ENCODE measurements at regions not wholly inside any gene's neighbourhood (a gene's known extent, or its start where the extent isn't known, plus 50 kb on each side); places are given as distances from the start of the nearest gene placed in this dataset.

DNA sequence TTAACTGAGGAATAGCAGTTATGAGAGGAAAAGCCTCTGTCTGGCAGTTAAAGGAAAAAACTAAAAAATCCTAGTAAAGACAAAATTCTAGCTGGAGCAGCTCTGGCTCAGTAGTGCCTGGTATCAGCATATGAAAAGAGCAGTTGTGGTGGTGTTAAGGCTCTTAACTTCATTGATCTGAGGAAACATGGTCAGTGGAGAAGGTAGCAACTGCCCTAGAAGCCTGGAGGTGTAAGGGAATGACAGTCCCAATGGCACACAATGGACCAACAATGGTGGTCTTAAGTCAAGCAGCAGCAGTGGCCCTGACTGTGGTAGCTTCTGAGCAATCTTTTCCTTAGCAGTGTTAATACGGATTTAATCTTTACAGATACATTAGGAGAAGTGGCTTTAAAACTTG lies 189.6 kb upstream of the POF1B start:
- POLR2A ChIA-PET = no interaction called here
- Histone ChIP-seq H3K4me3 (ENCODE audit: low read depth, low read length) (no peak overlapping the region), H3K4me1 (ENCODE audit: control insufficient read depth, insufficient read depth, low read length) (no peaks in the 10 kb centered on the region), H3K9me3 (ENCODE audit: control insufficient read depth, insufficient read depth, low read depth, low read length) (no peaks in the 10 kb centered on the region), H3K36me3 (ENCODE audit: control insufficient read depth in 2 of 2, insufficient read depth in 1 of 2, low read length in 2 of 2) (no peaks in the 10 kb centered on the region), H3K27ac (ENCODE audit: extremely low read depth, low read depth, low read length) (no peak overlapping the region)
- TF ChIP-seq ZNF677 (tag by site-specific recombination; IDR thresholded peaks at IDR 0.05) (no peak), HOXC10 (CRISPR knock-in tag; IDR thresholded peaks at IDR 0.05) (no peak), ZNF426 (tag by site-specific recombination; IDR thresholded peaks at IDR 0.05) (no peak), ZNF624 (tag by site-specific recombination; IDR thresholded peaks at IDR 0.05) (no peak), IKZF3 (tag by site-specific recombination; IDR thresholded peaks at IDR 0.05) (no peak), YY2 (tag by site-specific recombination; IDR thresholded peaks at IDR 0.05) (no peak), ZNF830 (tag by site-specific recombination; IDR thresholded peaks at IDR 0.05; ENCODE audit: low read depth) (no peak), SP3 (tag by site-specific recombination; IDR thresholded peaks at IDR 0.05) (no peak), ZEB2 (tag by site-specific recombination; IDR thresholded peaks at IDR 0.05) (no peak)
- TF ChIP-seq, protein P1, sequence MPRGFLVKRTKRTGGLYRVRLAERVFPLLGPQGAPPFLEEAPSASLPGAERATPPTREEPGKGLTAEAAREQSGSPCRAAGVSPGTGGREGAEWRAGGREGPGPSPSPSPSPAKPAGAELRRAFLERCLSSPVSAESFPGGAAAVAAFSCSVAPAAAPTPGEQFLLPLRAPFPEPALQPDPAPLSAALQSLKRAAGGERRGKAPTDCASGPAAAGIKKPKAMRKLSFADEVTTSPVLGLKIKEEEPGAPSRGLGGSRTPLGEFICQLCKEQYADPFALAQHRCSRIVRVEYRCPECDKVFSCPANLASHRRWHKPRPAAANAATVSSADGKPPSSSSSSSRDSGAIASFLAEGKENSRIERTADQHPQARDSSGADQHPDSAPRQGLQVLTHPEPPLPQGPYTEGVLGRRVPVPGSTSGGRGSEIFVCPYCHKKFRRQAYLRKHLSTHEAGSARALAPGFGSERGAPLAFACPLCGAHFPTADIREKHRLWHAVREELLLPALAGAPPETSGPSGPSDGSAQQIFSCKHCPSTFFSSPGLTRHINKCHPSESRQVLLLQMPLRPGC (tag by site-specific recombination; IDR thresholded peaks at IDR 0.05) = no peak
- TF ChIP-seq, protein P2, sequence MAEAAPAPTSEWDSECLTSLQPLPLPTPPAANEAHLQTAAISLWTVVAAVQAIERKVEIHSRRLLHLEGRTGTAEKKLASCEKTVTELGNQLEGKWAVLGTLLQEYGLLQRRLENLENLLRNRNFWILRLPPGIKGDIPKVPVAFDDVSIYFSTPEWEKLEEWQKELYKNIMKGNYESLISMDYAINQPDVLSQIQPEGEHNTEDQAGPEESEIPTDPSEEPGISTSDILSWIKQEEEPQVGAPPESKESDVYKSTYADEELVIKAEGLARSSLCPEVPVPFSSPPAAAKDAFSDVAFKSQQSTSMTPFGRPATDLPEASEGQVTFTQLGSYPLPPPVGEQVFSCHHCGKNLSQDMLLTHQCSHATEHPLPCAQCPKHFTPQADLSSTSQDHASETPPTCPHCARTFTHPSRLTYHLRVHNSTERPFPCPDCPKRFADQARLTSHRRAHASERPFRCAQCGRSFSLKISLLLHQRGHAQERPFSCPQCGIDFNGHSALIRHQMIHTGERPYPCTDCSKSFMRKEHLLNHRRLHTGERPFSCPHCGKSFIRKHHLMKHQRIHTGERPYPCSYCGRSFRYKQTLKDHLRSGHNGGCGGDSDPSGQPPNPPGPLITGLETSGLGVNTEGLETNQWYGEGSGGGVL (tag by site-specific recombination; IDR thresholded peaks at IDR 0.05) = no peak
- CTCF ChIA-PET = no interaction called here

DNA sequence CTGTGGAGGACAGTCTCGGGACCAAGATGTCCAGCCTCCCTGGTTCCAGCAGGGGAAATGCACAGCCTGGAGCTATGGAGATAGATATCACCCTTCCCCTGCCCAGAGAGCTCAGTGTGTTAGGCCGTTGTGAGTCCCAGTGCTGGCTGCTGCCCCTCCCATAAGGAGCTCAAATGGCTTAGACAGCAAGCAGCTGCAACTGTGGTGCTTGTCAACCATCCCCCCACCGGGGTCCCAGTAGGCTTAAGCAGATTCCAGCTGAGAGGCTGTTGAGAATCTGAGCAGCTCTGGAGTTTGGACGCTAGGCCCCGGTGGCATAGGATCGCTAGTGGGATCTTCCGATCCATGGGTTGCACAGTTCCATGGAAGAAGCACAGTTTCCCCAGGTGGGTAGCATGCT lies 181.8 kb upstream of the POF1B start:
- no peak overlapping the region for H3K4me3 ChIP-seq (ENCODE audit: low read depth, low read length)
- no peaks in the 10 kb centered on the region for H3K4me1 ChIP-seq (ENCODE audit: control insufficient read depth, insufficient read depth, low read length)
- TF ChIP-seq GLI4 (tag by site-specific recombination; IDR thresholded peaks at IDR 0.05) (no peak), ZNF19 (tag by site-specific recombination; IDR thresholded peaks at IDR 0.05; ENCODE audit: low read depth) (no peak), ZNF791 (tag by site-specific recombination; IDR thresholded peaks at IDR 0.05) (no peak), ZNF585B (tag by site-specific recombination; IDR thresholded peaks at IDR 0.05) (no peak), ZNF626 (tag by site-specific recombination; IDR thresholded peaks at IDR 0.05) (no peak), ZNF16 (tag by site-specific recombination; IDR thresholded peaks at IDR 0.05; ENCODE audit: low read depth) (no peak), BCL11B (tag by site-specific recombination; IDR thresholded peaks at IDR 0.05; ENCODE audit: low read depth) (no peak), ZBTB1 (tag by site-specific recombination; IDR thresholded peaks at IDR 0.05) (no peak), ZNF324 (tag by site-specific recombination; IDR thresholded peaks at IDR 0.05) (no peak), ZNF560 (tag by site-specific recombination; IDR thresholded peaks at IDR 0.05; ENCODE audit: borderline replicate concordance) (no peak)
- TF ChIP-seq, protein P3, sequence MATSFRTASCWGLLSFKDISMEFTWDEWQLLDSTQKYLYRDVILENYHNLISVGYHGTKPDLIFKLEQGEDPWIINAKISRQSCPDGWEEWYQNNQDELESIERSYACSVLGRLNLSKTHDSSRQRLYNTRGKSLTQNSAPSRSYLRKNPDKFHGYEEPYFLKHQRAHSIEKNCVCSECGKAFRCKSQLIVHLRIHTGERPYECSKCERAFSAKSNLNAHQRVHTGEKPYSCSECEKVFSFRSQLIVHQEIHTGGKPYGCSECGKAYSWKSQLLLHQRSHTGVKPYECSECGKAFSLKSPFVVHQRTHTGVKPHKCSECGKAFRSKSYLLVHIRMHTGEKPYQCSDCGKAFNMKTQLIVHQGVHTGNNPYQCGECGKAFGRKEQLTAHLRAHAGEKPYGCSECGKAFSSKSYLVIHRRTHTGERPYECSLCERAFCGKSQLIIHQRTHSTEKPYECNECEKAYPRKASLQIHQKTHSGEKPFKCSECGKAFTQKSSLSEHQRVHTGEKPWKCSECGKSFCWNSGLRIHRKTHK (tag by site-specific recombination; IDR thresholded peaks at IDR 0.05) = no peak
- TF ChIP-seq, protein P4, sequence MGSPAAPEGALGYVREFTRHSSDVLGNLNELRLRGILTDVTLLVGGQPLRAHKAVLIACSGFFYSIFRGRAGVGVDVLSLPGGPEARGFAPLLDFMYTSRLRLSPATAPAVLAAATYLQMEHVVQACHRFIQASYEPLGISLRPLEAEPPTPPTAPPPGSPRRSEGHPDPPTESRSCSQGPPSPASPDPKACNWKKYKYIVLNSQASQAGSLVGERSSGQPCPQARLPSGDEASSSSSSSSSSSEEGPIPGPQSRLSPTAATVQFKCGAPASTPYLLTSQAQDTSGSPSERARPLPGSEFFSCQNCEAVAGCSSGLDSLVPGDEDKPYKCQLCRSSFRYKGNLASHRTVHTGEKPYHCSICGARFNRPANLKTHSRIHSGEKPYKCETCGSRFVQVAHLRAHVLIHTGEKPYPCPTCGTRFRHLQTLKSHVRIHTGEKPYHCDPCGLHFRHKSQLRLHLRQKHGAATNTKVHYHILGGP (tag by site-specific recombination; IDR thresholded peaks at IDR 0.05) = no peak
- TF ChIP-seq, protein P5, sequence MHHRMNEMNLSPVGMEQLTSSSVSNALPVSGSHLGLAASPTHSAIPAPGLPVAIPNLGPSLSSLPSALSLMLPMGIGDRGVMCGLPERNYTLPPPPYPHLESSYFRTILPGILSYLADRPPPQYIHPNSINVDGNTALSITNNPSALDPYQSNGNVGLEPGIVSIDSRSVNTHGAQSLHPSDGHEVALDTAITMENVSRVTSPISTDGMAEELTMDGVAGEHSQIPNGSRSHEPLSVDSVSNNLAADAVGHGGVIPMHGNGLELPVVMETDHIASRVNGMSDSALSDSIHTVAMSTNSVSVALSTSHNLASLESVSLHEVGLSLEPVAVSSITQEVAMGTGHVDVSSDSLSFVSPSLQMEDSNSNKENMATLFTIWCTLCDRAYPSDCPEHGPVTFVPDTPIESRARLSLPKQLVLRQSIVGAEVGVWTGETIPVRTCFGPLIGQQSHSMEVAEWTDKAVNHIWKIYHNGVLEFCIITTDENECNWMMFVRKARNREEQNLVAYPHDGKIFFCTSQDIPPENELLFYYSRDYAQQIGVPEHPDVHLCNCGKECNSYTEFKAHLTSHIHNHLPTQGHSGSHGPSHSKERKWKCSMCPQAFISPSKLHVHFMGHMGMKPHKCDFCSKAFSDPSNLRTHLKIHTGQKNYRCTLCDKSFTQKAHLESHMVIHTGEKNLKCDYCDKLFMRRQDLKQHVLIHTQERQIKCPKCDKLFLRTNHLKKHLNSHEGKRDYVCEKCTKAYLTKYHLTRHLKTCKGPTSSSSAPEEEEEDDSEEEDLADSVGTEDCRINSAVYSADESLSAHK (tag by site-specific recombination; IDR thresholded peaks at IDR 0.05) = no peak
- ChIA-PET CTCF (interaction anchor here (0.6 kb wide), 1 partner anchor 16 kb away, joined by 7 read pairs; no protein-coding TSS in a partner anchor), POLR2A (no interaction called here)
- no peaks in the 10 kb centered on the region for H3K36me3 ChIP-seq (ENCODE audit: control insufficient read depth in 2 of 2, insufficient read depth in 1 of 2, low read length in 2 of 2)
- no peak overlapping the region for H3K27ac ChIP-seq (ENCODE audit: extremely low read depth, low read depth, low read length)
- H3K9me3 ChIP-seq (ENCODE audit: control insufficient read depth, insufficient read depth, low read depth, low read length) = no peaks in the 10 kb centered on the region
